HCT116 (cell line): ENCODE measurements at regions not wholly inside any gene's neighbourhood (a gene's known extent, or its start where the extent isn't known, plus 50 kb on each side); places are given as distances from the start of the nearest gene placed in this dataset.

Source experiments
- ATAC-seq: fragments of 200-7000 bp; cut with Tn5 transposase; 2 replicates; pipeline ENCODE4 v1.9.1; 2020; ENCODE audit warnings: mild to moderate bottlenecking, moderate library complexity
- BruUV-seq: library from RNA; stranded (reverse); fragments of 400-500 nt; replicated peaks from 2 replicates; lab custom pipeline; 2021; lab: Mats Ljungman, UMichigan
- CTCF ChIA-PET: fragments of 300-600 bp; sonication (Branson Sonifier 250); formaldehyde crosslinking; loops from one replicate; lab custom pipeline; 2021; ENCODE audit warnings: antibody characterized with exemption; lab: Charles Lee
- POLR2A ChIA-PET: fragments of 300-600, 350-600 bp; sonication (Branson Sonifier 250); formaldehyde crosslinking; loops from one replicate; lab custom pipeline; 2021; ENCODE audit warnings: antibody characterized with exemption; lab: Charles Lee
- RAD21 ChIA-PET, 2 experiments: fragments of 300-600 bp; sonication (Branson Sonifier 250); formaldehyde crosslinking; loops; one replicate each; lab custom pipeline; 2023; ENCODE audit warnings: low total read pairs in 2 of 2; ENCODE audit not compliant: uncharacterized antibody in 2 of 2, unreplicated experiment in 2 of 2, low non-redundant PET in 1 of 2; lab: Charles Lee
- DNase-seq: peaks from one replicate; pipeline ENCODE4 v3.0.0-alpha.2; 2010; ENCODE audit warnings: low read depth, low spot score
- H2AFZ ChIP-seq: fragments of 200-600 bp; shearing (Covaris generic), sonication (generic); 2 replicates; pipeline ENCODE4 v1.6.1; 2017; ENCODE audit warnings: low read depth, mixed run types, mixed read lengths, antibody characterized with exemption, low read length; ENCODE audit not compliant: poor library complexity, severe bottlenecking
- H3K27ac ChIP-seq: 2 replicates; pipeline ENCODE4 v1.5.1; 2012; ENCODE audit warnings: low read depth, low read length
- H3K27me3 ChIP-seq: fragments of 200-600 bp; sonication (generic); 2 replicates; pipeline ENCODE4 v1.6.1; 2016; ENCODE audit warnings: mixed run types, low read length, mixed read lengths; ENCODE audit not compliant: insufficient read depth
- H3K36me3 ChIP-seq, 2 experiments: fragments of 200-500 bp in 1 of 2; fragments of 200-600 bp in 1 of 2; sonication (Bioruptor generic) in 1 of 2; sonication (generic) in 1 of 2; 2 replicates each; pipeline versions ENCODE4 v1.5.1 to v1.6.1; 2014 to 2016; ENCODE audit warnings: low read length in 2 of 2, inconsistent platforms in 1 of 2, mixed read lengths in 1 of 2, mixed run types in 1 of 2; ENCODE audit not compliant: insufficient read depth in 2 of 2, control insufficient read depth in 1 of 2
- H3K4me1 ChIP-seq, 2 experiments: fragments of 200-600 bp in 1 of 2; sonication (generic) in 1 of 2; 2 replicates each; pipeline versions ENCODE4 v1.5.1 to v1.6.1; 2012 to 2017; ENCODE audit warnings: low read length in 2 of 2, inconsistent platforms in 1 of 2, mild to moderate bottlenecking in 1 of 2, mixed read lengths in 1 of 2, mixed run types in 1 of 2, moderate library complexity in 1 of 2; ENCODE audit not compliant: insufficient read depth in 2 of 2, control insufficient read depth in 1 of 2
- H3K4me2 ChIP-seq: fragments of 200-600 bp; sonication (generic); 2 replicates; pipeline ENCODE4 v1.6.1; 2017; ENCODE audit warnings: mixed run types, low read length, mixed read lengths
- H3K4me3 ChIP-seq, 2 experiments: fragments of 200-600 bp in 1 of 2; sonication (generic) in 1 of 2; replicated peaks in 1 of 2; 2 replicates each; pipeline ENCODE4 v1.5.1; 2011 to 2016; ENCODE audit warnings: low read length in 2 of 2, control low read depth in 1 of 2, low read depth in 1 of 2, mild to moderate bottlenecking in 1 of 2, mixed read lengths in 1 of 2, mixed run types in 1 of 2
- H3K79me2 ChIP-seq: fragments of 200-600 bp; sonication (generic); 2 replicates; pipeline ENCODE4 v1.6.1; 2017; ENCODE audit warnings: mild to moderate bottlenecking, mixed run types, low read length, moderate library complexity, mixed read lengths; ENCODE audit not compliant: insufficient read depth
- H3K9ac ChIP-seq: fragments of 200-600 bp; sonication (generic); 2 replicates; pipeline ENCODE4 v1.6.1; 2016; ENCODE audit warnings: low read length, mixed read lengths
- H3K9me2 ChIP-seq: fragments of 200-600 bp; sonication (generic), shearing (Covaris generic); 2 replicates; pipeline ENCODE4 v1.6.1; 2017; ENCODE audit warnings: mixed run types, mild to moderate bottlenecking, moderate library complexity; ENCODE audit not compliant: insufficient read depth
- H3K9me3 ChIP-seq, 2 experiments: fragments of 200-500 bp in 1 of 2; fragments of 200-600 bp in 1 of 2; sonication (Bioruptor generic) in 1 of 2; sonication (generic) in 1 of 2; 2 replicates each; pipeline ENCODE4 v1.6.1; 2014 to 2017; ENCODE audit warnings: low read length in 2 of 2, mixed read lengths in 2 of 2, inconsistent platforms in 1 of 2, low read depth in 1 of 2, mild to moderate bottlenecking in 1 of 2, mixed run types in 1 of 2, moderate library complexity in 1 of 2; ENCODE audit not compliant: control insufficient read depth in 1 of 2, insufficient read depth in 1 of 2
- H4K20me1 ChIP-seq: fragments of 200-600 bp; sonication (generic), shearing (Covaris generic); 2 replicates; pipeline ENCODE4 v1.6.1; 2017; ENCODE audit warnings: mixed run types, mild to moderate bottlenecking, moderate library complexity; ENCODE audit not compliant: insufficient read depth
- ATF3 ChIP-seq: IDR thresholded peaks from 2 replicates; pipeline ENCODE4 v1.6.1; 2012
- EGR1 ChIP-seq: IDR thresholded peaks from 2 replicates; pipeline ENCODE4 v1.6.1; 2012; ENCODE audit warnings: low read depth
- EZH2 ChIP-seq: fragments of 200-600 bp; sonication (generic); IDR thresholded peaks from 2 replicates; pipeline ENCODE4 v1.6.1; 2017; ENCODE audit warnings: antibody characterized with exemption, mixed run types
- EZH2phosphoT487 ChIP-seq: fragments of 200-600 bp; IDR thresholded peaks from 2 replicates; pipeline ENCODE4 v1.6.1; 2018; ENCODE audit warnings: antibody characterized with exemption, borderline replicate concordance
- JUND ChIP-seq: IDR thresholded peaks from 2 replicates; pipeline ENCODE4 v1.6.1; 2012
- POLR2A ChIP-seq: IDR thresholded peaks from 2 replicates; pipeline ENCODE4 v1.7.0; 2011; ENCODE audit warnings: borderline replicate concordance; ENCODE audit not compliant: insufficient read depth, insufficient read length; ENCODE audit errors: extremely low read depth
- POLR2AphosphoS5 ChIP-seq: IDR thresholded peaks from 2 replicates; pipeline ENCODE4 v1.6.1; 2011; ENCODE audit warnings: mild to moderate bottlenecking, low read depth, low read length, moderate library complexity
- SRF ChIP-seq: IDR thresholded peaks from 2 replicates; pipeline ENCODE4 v1.6.1; 2012; ENCODE audit warnings: low read depth
- YY1 ChIP-seq: IDR thresholded peaks from 2 replicates; pipeline ENCODE4 v1.6.1; 2011; ENCODE audit warnings: low read length, low read depth, moderate library complexity, mild to moderate bottlenecking; ENCODE audit not compliant: insufficient replicate concordance; ENCODE audit errors: extremely low read depth
- ZFX ChIP-seq: fragments of 450-650 bp; IDR thresholded peaks from 2 replicates; pipeline ENCODE4 v1.6.1; 2017
- ZNF274 ChIP-seq: fragments of 200-500 bp; sonication (Bioruptor generic); IDR thresholded peaks from 2 replicates; pipeline ENCODE4 v1.6.1; 2014; ENCODE audit warnings: mild to moderate bottlenecking, low read depth, low read length, inconsistent platforms
- intact Hi-C: fragments of 100-400 bp; cut with micrococcal nuclease; formaldehyde crosslinking; loops from 2 replicates; pipeline ENCODE4 v1.10.0; 2022
- TF ChIP-seq, protein P1 (sequence below): IDR thresholded peaks from 2 replicates; pipeline ENCODE4 v1.6.1; 2012
- TF ChIP-seq, protein P2 (sequence below): IDR thresholded peaks from 2 replicates; pipeline ENCODE4 v1.6.1; 2011; ENCODE audit warnings: mild to moderate bottlenecking, low read length, moderate library complexity; ENCODE audit not compliant: insufficient replicate concordance; ENCODE audit errors: extremely low read depth
- TF ChIP-seq, protein P3 (sequence below): IDR thresholded peaks from 2 replicates; pipeline ENCODE4 v1.6.1; 2012; ENCODE audit warnings: low read depth

DNA sequence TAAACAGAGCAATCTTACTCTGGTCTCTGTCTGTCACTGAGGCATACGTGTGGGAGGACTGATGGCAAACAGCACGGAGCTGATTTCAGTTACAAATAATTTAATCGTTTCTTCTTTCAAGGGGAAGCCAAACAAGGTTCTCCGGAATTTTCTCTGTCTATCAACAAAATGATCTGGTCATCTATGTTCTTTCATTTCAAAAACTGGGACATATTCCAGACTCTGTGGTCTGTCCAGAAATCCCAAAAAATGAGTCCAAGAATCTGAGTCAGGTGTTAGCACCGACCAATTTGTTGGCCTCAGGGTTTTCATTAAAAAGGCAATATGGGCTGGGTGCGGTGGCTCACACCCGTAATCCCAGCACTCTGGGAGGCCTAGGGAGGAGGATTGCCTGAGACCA, 69.9 kb upstream of the ZNF608 start (continued):
- no peak for TF ChIP-seq ATF3
- no peak for TF ChIP-seq SRF
- TF ChIP-seq EZH2phosphoT487, result no peak
- no peak for TF ChIP-seq POLR2A
- no peak for TF ChIP-seq YY1
- TF ChIP-seq ZFX, result no peak
- TF ChIP-seq EGR1, result no peak
- TF ChIP-seq EZH2, result no peak

- CTCF ChIA-PET, result no interaction called here
- ATAC-seq (no peak), DNase-seq (no peak)
- H3K4me2 ChIP-seq, result no peak overlapping the region
- BruUV-seq, result no TSS peak
- H3K79me2 ChIP-seq, result no peaks in the 10 kb centered on the region
- H3K9me3 ChIP-seq, result no peaks in the 10 kb centered on the region
- no peaks in the 10 kb centered on the region for H3K9me2 ChIP-seq
- H3K36me3 ChIP-seq, result no peaks in the 10 kb centered on the region
- intact Hi-C loops, result no loop called here
- POLR2A ChIA-PET, result no interaction called here
- no peaks in the 10 kb centered on the region for H4K20me1 ChIP-seq
- no peaks in the 10 kb centered on the region for H3K4me1 ChIP-seq
- H3K4me3 ChIP-seq, result no peak overlapping the region
- H3K27me3 ChIP-seq, result no peaks in the 10 kb centered on the region
- TF ChIP-seq, protein P1, sequence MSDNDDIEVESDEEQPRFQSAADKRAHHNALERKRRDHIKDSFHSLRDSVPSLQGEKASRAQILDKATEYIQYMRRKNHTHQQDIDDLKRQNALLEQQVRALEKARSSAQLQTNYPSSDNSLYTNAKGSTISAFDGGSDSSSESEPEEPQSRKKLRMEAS, result no peak
- no peak for TF ChIP-seq POLR2AphosphoS5
- TF ChIP-seq, protein P2, sequence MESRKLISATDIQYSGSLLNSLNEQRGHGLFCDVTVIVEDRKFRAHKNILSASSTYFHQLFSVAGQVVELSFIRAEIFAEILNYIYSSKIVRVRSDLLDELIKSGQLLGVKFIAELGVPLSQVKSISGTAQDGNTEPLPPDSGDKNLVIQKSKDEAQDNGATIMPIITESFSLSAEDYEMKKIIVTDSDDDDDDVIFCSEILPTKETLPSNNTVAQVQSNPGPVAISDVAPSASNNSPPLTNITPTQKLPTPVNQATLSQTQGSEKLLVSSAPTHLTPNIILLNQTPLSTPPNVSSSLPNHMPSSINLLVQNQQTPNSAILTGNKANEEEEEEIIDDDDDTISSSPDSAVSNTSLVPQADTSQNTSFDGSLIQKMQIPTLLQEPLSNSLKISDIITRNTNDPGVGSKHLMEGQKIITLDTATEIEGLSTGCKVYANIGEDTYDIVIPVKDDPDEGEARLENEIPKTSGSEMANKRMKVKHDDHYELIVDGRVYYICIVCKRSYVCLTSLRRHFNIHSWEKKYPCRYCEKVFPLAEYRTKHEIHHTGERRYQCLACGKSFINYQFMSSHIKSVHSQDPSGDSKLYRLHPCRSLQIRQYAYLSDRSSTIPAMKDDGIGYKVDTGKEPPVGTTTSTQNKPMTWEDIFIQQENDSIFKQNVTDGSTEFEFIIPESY, result no peak
- no peak for TF ChIP-seq JUND
- no peak for TF ChIP-seq SRF
- TF ChIP-seq, protein P3, sequence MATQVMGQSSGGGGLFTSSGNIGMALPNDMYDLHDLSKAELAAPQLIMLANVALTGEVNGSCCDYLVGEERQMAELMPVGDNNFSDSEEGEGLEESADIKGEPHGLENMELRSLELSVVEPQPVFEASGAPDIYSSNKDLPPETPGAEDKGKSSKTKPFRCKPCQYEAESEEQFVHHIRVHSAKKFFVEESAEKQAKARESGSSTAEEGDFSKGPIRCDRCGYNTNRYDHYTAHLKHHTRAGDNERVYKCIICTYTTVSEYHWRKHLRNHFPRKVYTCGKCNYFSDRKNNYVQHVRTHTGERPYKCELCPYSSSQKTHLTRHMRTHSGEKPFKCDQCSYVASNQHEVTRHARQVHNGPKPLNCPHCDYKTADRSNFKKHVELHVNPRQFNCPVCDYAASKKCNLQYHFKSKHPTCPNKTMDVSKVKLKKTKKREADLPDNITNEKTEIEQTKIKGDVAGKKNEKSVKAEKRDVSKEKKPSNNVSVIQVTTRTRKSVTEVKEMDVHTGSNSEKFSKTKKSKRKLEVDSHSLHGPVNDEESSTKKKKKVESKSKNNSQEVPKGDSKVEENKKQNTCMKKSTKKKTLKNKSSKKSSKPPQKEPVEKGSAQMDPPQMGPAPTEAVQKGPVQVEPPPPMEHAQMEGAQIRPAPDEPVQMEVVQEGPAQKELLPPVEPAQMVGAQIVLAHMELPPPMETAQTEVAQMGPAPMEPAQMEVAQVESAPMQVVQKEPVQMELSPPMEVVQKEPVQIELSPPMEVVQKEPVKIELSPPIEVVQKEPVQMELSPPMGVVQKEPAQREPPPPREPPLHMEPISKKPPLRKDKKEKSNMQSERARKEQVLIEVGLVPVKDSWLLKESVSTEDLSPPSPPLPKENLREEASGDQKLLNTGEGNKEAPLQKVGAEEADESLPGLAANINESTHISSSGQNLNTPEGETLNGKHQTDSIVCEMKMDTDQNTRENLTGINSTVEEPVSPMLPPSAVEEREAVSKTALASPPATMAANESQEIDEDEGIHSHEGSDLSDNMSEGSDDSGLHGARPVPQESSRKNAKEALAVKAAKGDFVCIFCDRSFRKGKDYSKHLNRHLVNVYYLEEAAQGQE, result no peak
- no peak for TF ChIP-seq POLR2A
- no peak for TF ChIP-seq EGR1
- no peak for TF ChIP-seq ZFX
- TF ChIP-seq EZH2, result no peak
- TF ChIP-seq ZNF274, result no peak
- H3K27ac ChIP-seq, result no peak overlapping the region
- RAD21 ChIA-PET, result no interaction called here
- no peak overlapping the region for H3K9ac ChIP-seq
- H2AFZ ChIP-seq, result no peak overlapping the region
Observed at GRCh38 chr5:124819201-124819600, 72.8 kb upstream of the ZNF608 start.
